Activated naive CD4-positive, alpha-beta T cell (primary cell): ENCODE measurements at regions not wholly inside any gene's neighbourhood (a gene's known extent, or its start where the extent isn't known, plus 50 kb on each side); places are given as distances from the start of the nearest gene placed in this dataset.

Experiments
- DNase-seq, 4 experiments: peaks; one replicate each; lab custom pipeline; 2025; lab: John Stamatoyannopoulos, UW

GRCh38 chr9:28922891-28923290 is 1349.6 kb upstream of the C9orf72 start:
- DNase-seq = no peak

GRCh38 chr9:28923351-28923750 is 1350.1 kb upstream of the C9orf72 start:
- no peak for DNase-seq

GRCh38 chr9:28925157-28925556 is 1351.9 kb upstream of the C9orf72 start:
- no peak for DNase-seq

GRCh38 chr9:28926306-28926705 is 1353.0 kb upstream of the C9orf72 start:
- DNase-seq = no peak

- no peak for DNase-seq
Observed at GRCh38 chr9:28927691-28928090, 1354.4 kb upstream of the C9orf72 start.

- no peak for DNase-seq
Observed at GRCh38 chr9:28929433-28929832, 1356.2 kb upstream of the C9orf72 start.

- no peak for DNase-seq
Observed at GRCh38 chr9:28930766-28931165, 1357.5 kb upstream of the C9orf72 start.

- no peak for DNase-seq
Observed at GRCh38 chr9:28934111-28934510, 1360.8 kb upstream of the C9orf72 start.

- no peak for DNase-seq
Observed at GRCh38 chr9:28938981-28939380, 1365.7 kb upstream of the C9orf72 start.

- DNase-seq = no peak
Observed at GRCh38 chr9:28941856-28942255, 1368.6 kb upstream of the C9orf72 start.

- no peak for DNase-seq
Observed at GRCh38 chr9:28942941-28943340, 1369.7 kb upstream of the C9orf72 start.

- no peak for DNase-seq
Observed at GRCh38 chr9:28946648-28947047, 1373.4 kb upstream of the C9orf72 start.

- no peak for DNase-seq
Observed at GRCh38 chr9:28951945-28952344, 1378.7 kb upstream of the C9orf72 start.

- no peak for DNase-seq
Observed at GRCh38 chr9:28956116-28956880, 1383.0 kb upstream of the C9orf72 start.

GRCh38 chr9:28960602-28961001 is 1387.3 kb upstream of the C9orf72 start:
- no peak for DNase-seq

- DNase-seq = no peak
Observed at GRCh38 chr9:28961623-28962022, 1388.3 kb upstream of the C9orf72 start.

GRCh38 chr9:28967226-28967625 is 1393.9 kb upstream of the C9orf72 start:
- DNase-seq = no peak

- no peak for DNase-seq
Observed at GRCh38 chr9:28970241-28970654, 1397.0 kb upstream of the C9orf72 start.

- DNase-seq = no peak
Observed at GRCh38 chr9:28971881-28972280, 1398.6 kb upstream of the C9orf72 start.

GRCh38 chr9:28976250-28976649 is 1403.0 kb upstream of the C9orf72 start:
- DNase-seq = no peak

GRCh38 chr9:28976684-28977083 is 1403.4 kb upstream of the C9orf72 start:
- no peak for DNase-seq

- no peak for DNase-seq
Observed at GRCh38 chr9:28981129-28981528, 1407.8 kb upstream of the C9orf72 start.

- DNase-seq = no peak
Observed at GRCh38 chr9:28981711-28982110, 1408.4 kb upstream of the C9orf72 start.

- DNase-seq = no peak
Observed at GRCh38 chr9:28984016-28984415, 1410.7 kb upstream of the C9orf72 start.
